ENCODE measurements at regions not wholly inside any gene's neighbourhood (a gene's known extent, or its start where the extent isn't known, plus 50 kb on each side); places are given as distances from the start of the nearest gene placed in this dataset.

- H3K9me3 ChIP-seq: no peaks in the 10 kb centered on the region
- no peaks in the 10 kb centered on the region; the same call in 1 of the 2 replicates for H3K27me3 ChIP-seq (replicated peaks; ENCODE audit: control insufficient read depth, insufficient read depth, low read length)
- H3K4me1 Mint-ChIP-seq (ENCODE audit: low read depth, unreplicated experiment): no peaks in the 10 kb centered on the region
- H3K4me1 ChIP-seq: no peaks in the 10 kb centered on the region
- peaks cover 36% of the 10 kb centered on the region for H3K27me3 Mint-ChIP-seq (ENCODE audit: insufficient read depth, unreplicated experiment)
- no peak overlapping the region for H3K4me3 ChIP-seq (ENCODE audit: low read depth, low read length)
- ChIA-PET POLR2A (no interaction called here), CTCF (no interaction called here)
- BruUV-seq (replicated peaks): no TSS peak
- H3K36me3 Mint-ChIP-seq (ENCODE audit: insufficient read depth, unreplicated experiment): no peaks in the 10 kb centered on the region
- H3K27ac Mint-ChIP-seq (ENCODE audit: unreplicated experiment): no peak overlapping the region
- DNase-seq: no peak
- H3K4me3 Mint-ChIP-seq (ENCODE audit: unreplicated experiment): no peak overlapping the region
- no peak for TF ChIP-seq CTCF (IDR thresholded peaks at IDR 0.05; ENCODE audit: insufficient read depth in 1 of 2, low read depth in 1 of 2, low read length in 1 of 2, severe bottlenecking in 1 of 2, unreplicated experiment in 1 of 2)
- intact Hi-C loops (cut with micrococcal nuclease; ENCODE audit: unreplicated experiment): no loop called here
- H3K9me3 Mint-ChIP-seq (ENCODE audit: unreplicated experiment): no peaks in the 10 kb centered on the region
- H3K36me3 ChIP-seq (ENCODE audit: control insufficient read depth, insufficient read depth, low read length): no peaks in the 10 kb centered on the region
Observed at GRCh38 chr15:88707771-88708654, 69.2 kb downstream of the ISG20 start.

- H3K4me3 Mint-ChIP-seq (ENCODE audit: unreplicated experiment): no peak overlapping the region
- Histone ChIP-seq H3K27me3 (replicated peaks; ENCODE audit: control insufficient read depth, insufficient read depth, low read length) (no peaks in the 10 kb centered on the region; the same call in 1 of the 2 replicates), H3K9me3 (no peaks in the 10 kb centered on the region), H3K36me3 (ENCODE audit: control insufficient read depth, insufficient read depth, low read length) (no peaks in the 10 kb centered on the region), H3K4me1 (no peaks in the 10 kb centered on the region), H3K4me3 (ENCODE audit: low read depth, low read length) (no peak overlapping the region)
- peaks cover 36% of the 10 kb centered on the region for H3K27me3 Mint-ChIP-seq (ENCODE audit: insufficient read depth, unreplicated experiment)
- H3K9me3 Mint-ChIP-seq (ENCODE audit: unreplicated experiment): no peaks in the 10 kb centered on the region
- CTCF ChIA-PET: no interaction called here
- intact Hi-C loops (cut with micrococcal nuclease; ENCODE audit: unreplicated experiment): no loop called here
- H3K36me3 Mint-ChIP-seq (ENCODE audit: insufficient read depth, unreplicated experiment): no peaks in the 10 kb centered on the region
- TF ChIP-seq CTCF (IDR thresholded peaks at IDR 0.05; ENCODE audit: insufficient read depth in 1 of 2, low read depth in 1 of 2, low read length in 1 of 2, severe bottlenecking in 1 of 2, unreplicated experiment in 1 of 2): no peak
- DNase-seq: no peak
- H3K4me1 Mint-ChIP-seq (ENCODE audit: low read depth, unreplicated experiment): no peaks in the 10 kb centered on the region
- H3K27ac Mint-ChIP-seq (ENCODE audit: unreplicated experiment): no peak overlapping the region
- no TSS peak for BruUV-seq (replicated peaks)
- POLR2A ChIA-PET: no interaction called here
Observed at GRCh38 chr15:88708655-88709054, 69.8 kb downstream of the ISG20 start.

- ChIA-PET POLR2A (no interaction called here), CTCF (interaction anchor here (0.6 kb wide), 1 partner anchor 81 kb away, joined by 4 read pairs; no protein-coding TSS in a partner anchor)
- Mint-ChIP-seq H3K27me3 (ENCODE audit: insufficient read depth, unreplicated experiment) (peaks cover 27% of the 10 kb centered on the region), H3K9me3 (ENCODE audit: unreplicated experiment) (no peaks in the 10 kb centered on the region), H3K4me3 (ENCODE audit: unreplicated experiment) (no peak overlapping the region), H3K36me3 (ENCODE audit: insufficient read depth, unreplicated experiment) (no peaks in the 10 kb centered on the region), H3K27ac (ENCODE audit: unreplicated experiment) (no peak overlapping the region), H3K4me1 (ENCODE audit: low read depth, unreplicated experiment) (no peaks in the 10 kb centered on the region)
- Histone ChIP-seq H3K27me3 (replicated peaks; ENCODE audit: control insufficient read depth, insufficient read depth, low read length) (no peaks in the 10 kb centered on the region; the same call in 1 of the 2 replicates), H3K36me3 (ENCODE audit: control insufficient read depth, insufficient read depth, low read length) (no peaks in the 10 kb centered on the region), H3K4me3 (ENCODE audit: low read depth, low read length) (no peak overlapping the region), H3K4me1 (no peaks in the 10 kb centered on the region), H3K9me3 (no peaks in the 10 kb centered on the region)
- intact Hi-C loops (cut with micrococcal nuclease; ENCODE audit: unreplicated experiment): no loop called here
- DNase-seq: no peak
- BruUV-seq (replicated peaks): no TSS peak
- no peak for TF ChIP-seq CTCF (IDR thresholded peaks at IDR 0.05; ENCODE audit: insufficient read depth in 1 of 2, low read depth in 1 of 2, low read length in 1 of 2, severe bottlenecking in 1 of 2, unreplicated experiment in 1 of 2)
Observed at GRCh38 chr15:88710027-88710715, 71.4 kb downstream of the ISG20 start.

Data from Caco-2 (cell line).